ENCODE measurements at regions not wholly inside any gene's neighbourhood (a gene's known extent, or its start where the extent isn't known, plus 50 kb on each side); places are given as distances from the start of the nearest gene placed in this dataset.

- no peak for DNase-seq (ENCODE audit: low read depth in 4 of 4, low spot score in 2 of 4)
Observed at GRCh38 chr10:6781133-6781770, 201.2 kb upstream of the PRKCQ start.

GRCh38 chr10:6780008-6780677, 200.1 kb upstream of the PRKCQ start:
- DNase-seq (ENCODE audit: low read depth in 4 of 4, low spot score in 2 of 4): no peak

GRCh38 chr10:6778992-6779701, 199.1 kb upstream of the PRKCQ start:
- no peak for DNase-seq (ENCODE audit: low read depth in 4 of 4, low spot score in 2 of 4)

GRCh38 chr10:6776170-6776569, 196.1 kb upstream of the PRKCQ start:
- no peak for DNase-seq (ENCODE audit: low read depth in 4 of 4, low spot score in 2 of 4)

DNA sequence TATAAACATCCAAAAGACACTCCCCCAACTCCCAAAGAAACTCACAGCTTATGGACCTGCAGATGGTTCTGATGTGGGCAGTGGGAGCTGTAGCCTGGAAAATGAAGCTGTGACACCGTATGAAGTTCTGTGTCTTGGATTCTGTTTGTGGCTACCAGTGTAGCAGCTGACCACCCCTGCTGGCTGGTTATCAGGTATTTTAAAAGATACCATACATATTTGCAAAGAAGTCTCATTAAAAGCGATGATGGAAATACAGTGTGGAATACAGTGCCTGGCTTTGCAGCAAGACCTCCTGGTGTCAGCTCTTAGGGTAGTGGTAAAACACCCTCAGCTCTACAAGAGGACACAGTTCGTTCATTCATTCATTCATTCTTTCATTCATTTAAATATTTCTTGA, 194.3 kb upstream of the PRKCQ start:
- no peak for DNase-seq (ENCODE audit: low read depth in 4 of 4, low spot score in 2 of 4)

- no peak for DNase-seq (ENCODE audit: low read depth in 4 of 4, low spot score in 2 of 4)
Observed at GRCh38 chr10:6771331-6771730, 191.3 kb upstream of the PRKCQ start.

DNA sequence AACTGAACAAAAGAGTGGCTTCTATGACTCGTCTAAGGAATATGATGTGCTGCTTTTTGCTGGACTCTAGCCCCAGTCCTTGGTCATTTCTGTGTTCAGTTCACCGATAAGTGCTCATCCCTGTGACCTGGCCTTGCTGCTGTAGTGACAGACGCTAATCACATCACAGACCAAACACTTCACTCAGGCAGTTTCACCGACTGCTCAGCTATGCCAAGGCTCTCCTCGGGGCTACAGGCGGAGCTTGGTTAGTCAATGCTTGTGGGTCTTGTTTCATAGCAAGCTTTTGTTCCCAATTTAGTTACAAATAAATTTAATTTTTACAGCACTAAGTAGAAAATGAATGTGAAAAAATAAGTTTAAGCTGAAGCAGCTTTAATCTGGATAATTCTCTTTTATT, 190.8 kb upstream of the PRKCQ start:
- DNase-seq (ENCODE audit: low read depth in 4 of 4, low spot score in 2 of 4): no peak

- DNase-seq (ENCODE audit: low read depth in 4 of 4, low spot score in 2 of 4): no peak
Observed at GRCh38 chr10:6769704-6770417, 189.8 kb upstream of the PRKCQ start.

DNA sequence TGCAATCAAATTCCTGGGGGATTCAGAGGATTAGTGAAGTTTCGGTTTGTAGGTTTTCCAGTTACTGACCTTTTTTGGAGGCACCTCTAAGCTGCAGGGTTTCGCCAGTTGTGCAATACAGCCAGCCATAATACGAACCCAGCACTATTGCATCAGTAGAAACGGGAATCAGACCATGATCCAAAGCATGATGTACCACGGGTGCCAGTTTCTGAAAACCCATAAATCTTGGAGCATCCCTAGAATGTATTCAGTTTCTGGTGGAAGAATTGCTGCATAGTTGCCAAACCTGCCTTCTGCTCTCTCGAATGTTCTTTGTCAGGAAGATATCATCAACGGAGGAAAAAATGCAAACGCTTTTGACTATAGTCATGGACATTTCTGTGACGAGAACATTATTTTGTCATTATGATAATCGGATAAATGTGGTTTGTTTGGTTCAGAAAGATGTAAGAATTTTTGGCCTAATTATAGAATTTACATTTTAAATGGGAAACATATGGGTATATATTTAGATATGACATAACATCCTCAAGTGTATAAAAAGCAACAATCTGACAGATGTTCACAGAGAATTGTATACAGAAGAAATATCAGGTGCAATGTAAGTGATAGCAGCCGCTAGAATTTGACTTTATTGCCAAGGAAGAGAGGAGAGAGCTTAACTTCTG, 186.2 kb upstream of the PRKCQ start:
- DNase-seq (ENCODE audit: low read depth in 4 of 4, low spot score in 2 of 4): no peak

GRCh38 chr10:6763423-6763822, 183.3 kb upstream of the PRKCQ start:
- no peak for DNase-seq (ENCODE audit: low read depth in 4 of 4, low spot score in 2 of 4)

DNA sequence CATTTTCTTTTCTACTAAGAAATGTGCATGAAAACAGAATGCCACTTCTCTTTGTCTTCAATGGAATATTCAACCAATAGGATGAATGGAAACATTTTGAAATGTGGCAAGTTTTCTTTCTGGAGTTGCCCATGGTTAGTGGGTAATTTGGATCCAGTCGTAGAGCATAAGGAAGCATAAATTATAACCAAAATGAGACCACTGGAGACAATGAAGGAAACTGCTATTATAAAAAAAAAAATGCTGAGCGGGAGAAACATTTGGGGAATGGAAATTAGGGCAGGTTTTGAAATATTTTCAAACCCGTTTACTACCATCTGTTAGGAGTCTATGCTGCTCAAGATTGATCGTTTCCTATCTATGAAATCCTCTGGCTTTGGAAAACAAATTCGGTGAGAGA, 182.9 kb upstream of the PRKCQ start:
- no peak for DNase-seq (ENCODE audit: low read depth in 4 of 4, low spot score in 2 of 4)

DNA sequence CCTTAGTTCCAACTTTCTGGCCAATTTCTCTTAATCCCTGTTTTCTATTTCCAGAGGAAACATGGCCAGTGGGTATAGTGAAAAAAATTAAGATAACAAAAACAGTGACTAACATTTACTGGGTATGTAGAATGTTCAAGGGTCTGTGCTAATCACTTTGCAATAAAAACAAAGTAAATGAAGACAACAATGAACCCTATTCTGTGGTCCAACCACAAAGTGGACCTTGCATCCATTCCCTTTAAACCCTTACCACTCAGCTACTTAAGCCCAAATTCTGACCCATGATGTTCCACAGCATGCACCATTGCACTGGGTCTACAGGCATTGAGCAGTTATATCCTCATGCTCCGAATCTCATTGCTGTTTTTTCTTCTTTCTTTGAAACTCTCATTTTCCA, 179.9 kb upstream of the PRKCQ start:
- DNase-seq (ENCODE audit: low read depth in 4 of 4, low spot score in 2 of 4): no peak

DNA sequence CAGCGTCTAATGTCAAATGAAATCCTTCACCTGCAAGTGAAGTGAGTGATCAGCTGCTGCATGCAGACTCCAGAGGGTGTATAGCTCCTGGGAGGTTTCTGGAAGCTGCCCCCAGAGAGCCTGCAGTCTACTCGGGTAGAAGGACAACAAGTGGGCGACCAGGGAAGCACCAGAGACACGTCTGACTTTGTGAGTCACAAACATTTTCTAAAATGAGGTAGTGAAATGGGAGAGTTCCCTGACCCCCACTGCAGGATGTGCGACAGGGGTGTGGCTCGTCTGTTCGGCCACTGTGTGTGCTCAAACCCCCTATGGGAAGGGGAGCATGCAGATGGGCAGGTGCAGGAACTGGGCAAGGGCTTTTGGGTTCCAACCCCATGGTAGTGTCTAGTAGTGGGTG, 177.1 kb upstream of the PRKCQ start:
- no peak for DNase-seq (ENCODE audit: low read depth in 4 of 4, low spot score in 2 of 4)

DNA sequence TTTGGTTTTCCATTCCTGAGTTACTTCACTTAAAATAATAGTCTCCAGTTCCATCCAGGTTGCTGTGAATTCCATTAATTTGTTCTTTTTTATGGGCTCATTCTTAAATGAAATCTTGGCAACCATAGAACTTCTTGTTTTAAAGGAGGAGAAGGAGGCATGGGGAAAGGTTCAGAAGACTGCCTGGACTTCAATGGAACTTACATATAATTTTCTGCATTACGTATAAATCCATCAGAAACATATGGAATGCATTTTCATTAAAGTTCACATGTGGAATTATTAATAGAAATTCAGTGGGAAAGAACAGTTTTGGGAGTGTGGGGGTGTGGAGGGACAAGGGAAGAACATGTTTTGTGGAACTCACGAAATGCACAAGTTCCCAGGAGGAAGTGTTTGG, 176.6 kb upstream of the PRKCQ start:
- DNase-seq (ENCODE audit: low read depth in 4 of 4, low spot score in 2 of 4): no peak

- no peak for DNase-seq (ENCODE audit: low read depth in 4 of 4, low spot score in 2 of 4)
Observed at GRCh38 chr10:6755781-6756460, 175.8 kb upstream of the PRKCQ start.

DNA sequence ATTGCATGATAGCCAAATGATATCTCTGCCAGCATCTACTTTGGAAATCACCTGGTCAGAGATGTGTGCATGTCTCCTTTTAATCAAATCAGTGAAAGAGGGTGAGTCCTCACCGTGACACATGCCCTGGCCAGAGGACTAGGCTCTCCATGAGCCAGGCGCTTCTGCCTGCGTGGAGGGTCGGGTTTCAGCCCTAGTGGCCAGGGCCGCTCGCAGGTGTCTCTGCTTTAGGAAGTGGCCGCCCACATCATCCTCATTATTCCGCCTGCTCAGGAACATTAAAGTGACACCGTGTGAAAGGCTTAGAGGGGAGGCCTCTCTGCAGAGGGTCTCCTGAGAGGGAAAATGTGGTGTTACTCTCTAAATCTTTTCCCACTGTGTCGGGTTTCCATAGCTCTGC, 173.6 kb upstream of the PRKCQ start:
- no peak for DNase-seq (ENCODE audit: low read depth in 4 of 4, low spot score in 2 of 4)

DNA sequence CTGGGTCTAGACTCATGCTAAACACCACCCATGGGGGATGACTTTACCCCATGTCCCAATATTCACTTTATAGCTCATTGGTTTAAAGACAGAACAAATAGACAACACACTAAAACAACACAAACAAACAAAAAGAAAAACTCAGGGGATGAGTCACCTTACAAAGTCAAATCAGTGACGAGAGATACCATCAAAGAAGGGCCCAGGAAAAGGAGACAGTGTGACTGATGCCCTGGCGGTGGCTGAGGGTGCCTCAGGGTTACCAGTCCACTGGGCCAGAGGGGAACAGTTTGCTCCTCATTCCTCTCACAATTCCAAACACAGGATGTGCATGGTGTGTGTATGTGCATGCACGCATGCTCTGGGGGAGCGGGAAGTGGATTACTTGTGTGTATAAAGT, 171.3 kb upstream of the PRKCQ start:
- DNase-seq (ENCODE audit: low read depth in 4 of 4, low spot score in 2 of 4): no peak

- DNase-seq (ENCODE audit: low read depth in 4 of 4, low spot score in 2 of 4): no peak
Observed at GRCh38 chr10:6748981-6749635, 169.0 kb upstream of the PRKCQ start.

DNA sequence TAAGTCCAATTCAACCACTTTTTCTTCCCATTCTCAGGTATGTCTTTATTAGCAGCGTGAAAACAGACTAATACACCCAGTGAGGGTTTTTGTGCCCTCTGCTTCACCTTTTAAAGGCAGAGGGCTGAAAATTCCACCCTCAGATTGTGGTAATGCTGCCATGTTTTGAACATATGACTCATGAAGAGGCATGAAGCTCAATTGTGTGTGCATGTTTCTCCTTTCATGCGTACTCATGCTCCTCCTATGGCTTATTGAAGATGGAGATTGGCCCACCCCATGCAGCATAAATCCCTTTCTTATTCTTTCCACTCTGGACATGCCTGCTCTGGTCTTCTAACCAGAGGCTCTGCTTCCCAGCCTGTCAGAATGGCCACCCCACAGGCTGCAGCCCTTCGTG, 168.0 kb upstream of the PRKCQ start:
- no peak for DNase-seq (ENCODE audit: low read depth in 4 of 4, low spot score in 2 of 4)

DNA sequence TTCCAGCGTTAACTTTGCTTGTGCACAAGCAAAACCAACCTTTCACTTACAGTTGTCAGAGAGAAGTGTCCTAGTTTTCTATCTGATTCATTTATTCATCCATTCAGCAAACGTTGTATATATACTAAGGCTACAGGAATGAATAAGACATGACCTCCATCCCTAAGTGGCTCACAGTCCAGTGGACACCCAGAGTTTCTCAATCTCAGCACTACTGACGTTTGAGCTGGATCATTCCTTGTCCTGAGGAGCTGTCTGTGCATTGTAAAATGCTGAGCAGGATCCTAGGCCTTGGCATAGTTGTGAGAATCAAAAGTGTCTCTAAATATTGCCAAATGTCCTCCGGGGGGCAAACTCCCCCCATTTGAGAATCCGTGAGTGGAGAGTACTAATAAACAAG, 166.7 kb upstream of the PRKCQ start:
- DNase-seq (ENCODE audit: low read depth in 4 of 4, low spot score in 2 of 4): no peak

Measured in left renal cortex interstitium (tissue), 4 donors.